MM.1S (cell line): ENCODE measurements at regions not wholly inside any gene's neighbourhood (a gene's known extent, or its start where the extent isn't known, plus 50 kb on each side); places are given as distances from the start of the nearest gene placed in this dataset.

ENCODE experiments used
- DNase-seq: peaks from one replicate; pipeline ENCODE4 v3.0.0-alpha.2; 2015
- H2AFZ ChIP-seq: fragments of 300-600 bp; sonication (generic); 2 replicates; pipeline ENCODE4 v1.6.0; 2016; ENCODE audit warnings: antibody characterized with exemption, low read length
- H3F3A ChIP-seq: fragments of 300-600 bp; sonication (generic); 2 replicates; pipeline ENCODE4 v1.6.1; 2016; ENCODE audit warnings: mild to moderate bottlenecking, antibody characterized with exemption, low read length, moderate library complexity, mixed read lengths; ENCODE audit not compliant: insufficient read depth
- H3K27ac ChIP-seq: fragments of 300-600 bp; sonication (generic); 2 replicates; pipeline ENCODE4 v1.5.1; 2016; ENCODE audit warnings: mild to moderate bottlenecking, low read length
- H3K27me3 ChIP-seq: fragments of 300-600 bp; sonication (generic); replicated peaks from 2 replicates; pipeline ENCODE4 v1.6.0; 2016; ENCODE audit warnings: low read length; ENCODE audit not compliant: insufficient read depth
- H3K36me3 ChIP-seq: fragments of 300-600 bp; sonication (generic); replicated peaks from 2 replicates; pipeline ENCODE4 v1.6.1; 2016; ENCODE audit warnings: mild to moderate bottlenecking, low read length, mixed read lengths; ENCODE audit not compliant: insufficient read depth
- H3K4me1 ChIP-seq: fragments of 300-600 bp; sonication (generic); 2 replicates; pipeline ENCODE4 v1.6.1; 2016; ENCODE audit warnings: low read length, mixed read lengths
- H3K4me2 ChIP-seq: fragments of 300-600 bp; sonication (generic); 2 replicates; pipeline ENCODE4 v1.6.0; 2016; ENCODE audit warnings: low read depth, low read length
- H3K4me3 ChIP-seq: fragments of 300-600 bp; sonication (generic); 2 replicates; pipeline ENCODE4 v1.5.1; 2016; ENCODE audit warnings: low read length, mixed read lengths
- H3K79me2 ChIP-seq: fragments of 300-600 bp; sonication (generic); 2 replicates; pipeline ENCODE4 v1.6.1; 2016; ENCODE audit warnings: mixed run types, low read length, mixed read lengths
- H3K9ac ChIP-seq: fragments of 300-600 bp; sonication (generic); 2 replicates; pipeline ENCODE4 v1.6.1; 2016; ENCODE audit warnings: low read length, mixed read lengths
- H3K9me2 ChIP-seq: fragments of 300-600 bp; sonication (generic); replicated peaks from 2 replicates; pipeline ENCODE4 v1.6.1; 2016; ENCODE audit warnings: mild to moderate bottlenecking, low read length, mixed read lengths; ENCODE audit not compliant: insufficient read depth
- H3K9me3 ChIP-seq: fragments of 300-600 bp; sonication (generic); replicated peaks from 2 replicates; pipeline ENCODE4 v1.6.1; 2016; ENCODE audit warnings: mild to moderate bottlenecking, low read length, mixed read lengths; ENCODE audit not compliant: insufficient read depth
- H4K20me1 ChIP-seq: fragments of 300-600 bp; sonication (generic); 2 replicates; pipeline ENCODE4 v1.6.1; 2016; ENCODE audit warnings: mild to moderate bottlenecking, low read length, moderate library complexity, mixed read lengths; ENCODE audit not compliant: insufficient read depth
- EZH2 ChIP-seq: fragments of 300-600 bp; sonication (generic); optimal IDR thresholded peaks from 2 replicates; pipeline ENCODE3; 2017; ENCODE audit warnings: low read depth, mild to moderate bottlenecking, antibody characterized with exemption, low read length, mixed read lengths
- EZH2phosphoT487 ChIP-seq: fragments of 300-600 bp; sonication (generic); IDR thresholded peaks from 2 replicates; pipeline ENCODE4 v1.6.1; 2018; ENCODE audit warnings: antibody characterized with exemption, low read length
- TF ChIP-seq, protein P1 (sequence below): fragments of 300-600 bp; sonication (generic); IDR thresholded peaks from 2 replicates; pipeline ENCODE4 v1.5.1; 2016; ENCODE audit warnings: antibody characterized with exemption, low read length, mixed read lengths

- Histone ChIP-seq H3K27ac (no peak overlapping the region), H3K4me2 (no peak overlapping the region), H3K4me1 (no peaks in the 10 kb centered on the region), H3K9ac (no peak overlapping the region), H3K9me2 (no peaks in the 10 kb centered on the region), H3K79me2 (no peaks in the 10 kb centered on the region), H2AFZ (no peak overlapping the region), H3F3A (no peaks in the 10 kb centered on the region), H3K27me3 (no peaks in the 10 kb centered on the region), H3K36me3 (no peaks in the 10 kb centered on the region), H4K20me1 (no peaks in the 10 kb centered on the region), H3K4me3 (no peak overlapping the region), H3K9me3 (no peaks in the 10 kb centered on the region)
- no peak for TF ChIP-seq EZH2phosphoT487
- TF ChIP-seq, protein P1, sequence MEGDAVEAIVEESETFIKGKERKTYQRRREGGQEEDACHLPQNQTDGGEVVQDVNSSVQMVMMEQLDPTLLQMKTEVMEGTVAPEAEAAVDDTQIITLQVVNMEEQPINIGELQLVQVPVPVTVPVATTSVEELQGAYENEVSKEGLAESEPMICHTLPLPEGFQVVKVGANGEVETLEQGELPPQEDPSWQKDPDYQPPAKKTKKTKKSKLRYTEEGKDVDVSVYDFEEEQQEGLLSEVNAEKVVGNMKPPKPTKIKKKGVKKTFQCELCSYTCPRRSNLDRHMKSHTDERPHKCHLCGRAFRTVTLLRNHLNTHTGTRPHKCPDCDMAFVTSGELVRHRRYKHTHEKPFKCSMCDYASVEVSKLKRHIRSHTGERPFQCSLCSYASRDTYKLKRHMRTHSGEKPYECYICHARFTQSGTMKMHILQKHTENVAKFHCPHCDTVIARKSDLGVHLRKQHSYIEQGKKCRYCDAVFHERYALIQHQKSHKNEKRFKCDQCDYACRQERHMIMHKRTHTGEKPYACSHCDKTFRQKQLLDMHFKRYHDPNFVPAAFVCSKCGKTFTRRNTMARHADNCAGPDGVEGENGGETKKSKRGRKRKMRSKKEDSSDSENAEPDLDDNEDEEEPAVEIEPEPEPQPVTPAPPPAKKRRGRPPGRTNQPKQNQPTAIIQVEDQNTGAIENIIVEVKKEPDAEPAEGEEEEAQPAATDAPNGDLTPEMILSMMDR, result no peak
- TF ChIP-seq EZH2, result no peak
- no peak for DNase-seq
Observed at GRCh38 chr11:134622458-134622857, 210.4 kb upstream of the B3GAT1 start.

DNA sequence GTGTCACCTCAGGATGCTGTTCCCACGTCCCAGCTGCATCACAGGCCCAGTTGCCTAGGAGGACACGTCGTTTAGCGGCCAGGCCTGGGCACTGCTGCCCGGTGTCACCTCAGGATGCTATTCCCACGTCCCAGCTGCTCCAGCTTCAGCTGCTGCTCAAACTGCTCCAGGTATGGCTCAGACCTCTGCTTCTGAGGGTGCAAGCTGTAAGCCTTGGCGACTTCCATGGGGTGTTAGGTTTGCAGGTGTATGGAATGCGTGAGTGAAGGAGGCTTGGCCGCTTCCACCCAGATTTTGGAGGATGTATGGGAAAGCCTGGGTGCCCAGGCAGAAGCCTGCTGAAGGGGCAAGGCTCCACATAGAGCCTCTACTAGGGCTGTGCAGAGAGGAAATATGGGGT lies 205.3 kb upstream of the B3GAT1 start:
- Histone ChIP-seq H3F3A (no peaks in the 10 kb centered on the region), H3K9me2 (no peaks in the 10 kb centered on the region), H3K4me1 (no peaks in the 10 kb centered on the region), H3K4me3 (no peak overlapping the region), H3K27me3 (no peaks in the 10 kb centered on the region), H3K79me2 (no peaks in the 10 kb centered on the region), H2AFZ (no peak overlapping the region), H3K4me2 (no peak overlapping the region), H3K36me3 (no peaks in the 10 kb centered on the region), H3K9ac (no peak overlapping the region), H3K27ac (no peak overlapping the region), H3K9me3 (no peaks in the 10 kb centered on the region), H4K20me1 (no peaks in the 10 kb centered on the region)
- DNase-seq, result no peak
- TF ChIP-seq EZH2phosphoT487, result no peak
- no peak for TF ChIP-seq EZH2
- TF ChIP-seq, protein P1, result no peak

DNA sequence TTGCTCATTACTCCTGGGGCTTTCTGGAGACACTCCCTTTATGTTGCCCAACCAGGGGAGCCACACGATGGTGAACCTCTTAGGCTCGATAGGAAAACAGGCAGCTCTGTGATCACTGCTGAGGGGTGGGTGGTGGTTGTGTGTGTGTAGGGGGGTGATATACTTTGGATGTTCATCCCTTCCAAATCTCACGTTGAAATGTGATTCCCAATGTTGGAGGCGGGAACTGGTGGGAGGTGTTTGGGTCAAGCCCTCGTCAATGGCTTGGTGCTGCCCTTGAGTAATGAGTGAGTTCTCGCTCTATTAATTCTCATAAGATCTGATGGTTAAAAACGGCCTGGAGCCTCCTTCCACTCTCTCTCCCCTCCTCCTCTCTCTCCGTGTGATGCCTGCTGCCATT lies 204.0 kb upstream of the B3GAT1 start:
- Histone ChIP-seq H3K36me3 (no peaks in the 10 kb centered on the region), H3K9me2 (no peaks in the 10 kb centered on the region), H3K27ac (no peak overlapping the region), H3K9me3 (no peaks in the 10 kb centered on the region), H3F3A (no peaks in the 10 kb centered on the region), H3K4me1 (no peaks in the 10 kb centered on the region), H2AFZ (no peak overlapping the region), H3K9ac (no peak overlapping the region), H3K4me2 (no peak overlapping the region), H3K79me2 (no peaks in the 10 kb centered on the region), H3K4me3 (no peak overlapping the region), H4K20me1 (no peaks in the 10 kb centered on the region), H3K27me3 (no peaks in the 10 kb centered on the region)
- DNase-seq, result no peak
- TF ChIP-seq, protein P1, result no peak
